T-helper 2 cell (primary cell): ENCODE measurements at regions not wholly inside any gene's neighbourhood (a gene's known extent, or its start where the extent isn't known, plus 50 kb on each side); places are given as distances from the start of the nearest gene placed in this dataset.

Experiments
- DNase-seq, 5 experiments: peaks; one replicate each; pipeline versions ENCODE4 v3.0.0 to v3.0.0-alpha.2; 2012 to 2022

GRCh38 chr2:234243871-234244565 is 193.5 kb downstream of the SPP2 start:
- DNase-seq, result peak in 1 of 5 experiments; percentile 64

- DNase-seq, result no peak
These were observed 191.9 kb downstream of the SPP2 start for GRCh38 chr2:234242459-234242836.

DNA sequence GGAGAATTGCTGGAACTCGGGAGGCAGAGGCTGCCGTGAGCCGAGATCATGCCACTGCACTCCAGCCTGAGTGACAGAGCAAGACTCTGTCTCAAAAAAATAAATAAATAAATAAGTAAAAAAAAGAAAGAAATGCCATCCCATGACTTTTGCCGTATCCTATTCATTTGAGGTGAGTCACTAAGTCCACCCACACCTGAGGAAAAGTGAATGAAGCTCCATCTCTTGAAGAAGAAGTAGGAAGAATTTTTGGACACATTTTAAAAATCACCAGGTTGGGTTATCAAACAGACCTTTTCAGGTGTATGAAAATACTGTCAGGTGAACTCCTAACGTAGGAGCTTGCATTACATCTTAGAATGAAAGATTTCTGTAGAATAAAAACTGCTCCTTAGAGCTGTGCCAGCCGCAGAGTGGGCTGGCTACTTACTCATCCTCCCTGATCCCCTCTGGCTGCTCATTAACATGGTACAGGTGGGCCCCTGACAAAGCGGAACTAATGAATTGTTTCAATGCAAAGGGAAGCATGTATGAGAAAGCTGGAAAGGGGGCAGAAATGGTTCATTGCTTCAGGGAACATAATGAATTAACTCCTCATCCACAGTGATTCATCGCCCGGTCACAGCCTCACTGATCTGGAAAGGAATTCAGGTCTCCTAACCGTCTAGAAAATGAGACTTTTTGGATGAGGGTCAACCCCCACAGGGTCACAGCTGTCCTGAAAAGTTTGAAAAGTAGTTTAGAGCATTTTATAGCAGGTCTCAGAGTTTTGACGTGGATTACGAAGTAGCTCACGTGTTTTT is 191.4 kb downstream of the SPP2 start:
- DNase-seq, result no peak

GRCh38 chr2:234240917-234241316 is 190.4 kb downstream of the SPP2 start:
- DNase-seq, result no peak

GRCh38 chr2:234235191-234235590 is 184.7 kb downstream of the SPP2 start:
- DNase-seq, result no peak

GRCh38 chr2:234231460-234231859 is 181.0 kb downstream of the SPP2 start:
- DNase-seq, result no peak

- DNase-seq, result no peak
These were observed 168.5 kb downstream of the SPP2 start for GRCh38 chr2:234219046-234219310.

DNA sequence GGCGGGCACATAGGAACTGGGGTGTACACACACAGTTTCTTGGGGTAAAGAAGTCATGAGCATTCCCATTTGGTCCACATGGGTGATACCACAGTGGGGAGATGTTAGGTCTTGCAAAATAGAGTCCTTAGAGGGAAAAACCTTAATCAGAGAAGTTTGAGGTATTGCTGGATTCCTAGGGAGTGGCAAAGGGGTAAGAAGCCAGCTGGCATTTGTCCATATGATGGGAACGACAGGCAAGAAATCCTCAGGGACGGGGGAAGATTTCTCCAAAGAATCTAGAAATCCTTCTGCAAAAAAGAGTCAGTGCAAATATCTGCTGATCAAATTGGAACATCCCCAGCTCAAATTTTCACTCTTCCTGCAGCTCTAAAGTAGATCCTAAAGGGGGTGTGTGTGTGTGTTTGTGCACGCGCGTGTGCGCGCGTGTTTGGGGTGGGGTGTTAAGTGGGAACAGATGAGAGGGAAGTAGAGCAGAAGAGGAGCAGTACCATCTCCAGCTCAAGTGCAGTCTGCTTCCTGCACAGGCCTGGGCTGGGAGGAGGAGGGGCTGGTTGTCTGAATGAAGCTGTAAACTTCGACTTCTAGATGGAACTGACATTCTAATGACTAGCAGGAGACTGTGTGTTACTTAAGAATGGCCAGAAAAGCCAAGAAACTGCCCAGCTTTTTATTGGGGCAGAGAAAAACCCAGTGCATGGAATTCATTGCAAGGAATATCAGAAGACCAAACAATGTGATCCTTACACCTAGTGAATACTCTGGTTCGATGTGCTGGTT is 168.0 kb downstream of the SPP2 start:
- peak in 1 of 5 experiments; percentile 5 for DNase-seq

- no peak for DNase-seq
These were observed 162.0 kb downstream of the SPP2 start for GRCh38 chr2:234212534-234212933.

DNA sequence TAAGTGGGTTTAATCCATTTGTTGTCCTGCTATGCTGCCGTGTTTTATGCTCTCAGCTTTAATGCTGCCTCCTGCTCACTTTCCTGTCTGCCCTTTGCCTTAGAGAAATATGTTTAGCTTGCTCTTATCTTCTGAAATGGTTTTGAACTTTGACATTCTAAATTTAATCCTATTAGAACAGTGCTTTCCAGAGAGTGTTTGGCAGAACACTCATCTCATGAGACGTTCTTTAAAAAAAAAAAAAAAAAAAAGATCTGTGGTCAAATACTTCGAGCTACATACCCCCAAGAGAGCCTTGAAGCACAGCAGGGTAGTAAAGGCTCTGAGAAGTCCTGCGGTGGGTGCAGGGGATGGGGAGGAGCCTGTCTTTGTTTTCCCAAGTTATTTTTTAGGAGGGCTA is 161.3 kb downstream of the SPP2 start:
- no peak for DNase-seq

- no peak for DNase-seq
These were observed 156.2 kb downstream of the SPP2 start for GRCh38 chr2:234206738-234207137.

DNA sequence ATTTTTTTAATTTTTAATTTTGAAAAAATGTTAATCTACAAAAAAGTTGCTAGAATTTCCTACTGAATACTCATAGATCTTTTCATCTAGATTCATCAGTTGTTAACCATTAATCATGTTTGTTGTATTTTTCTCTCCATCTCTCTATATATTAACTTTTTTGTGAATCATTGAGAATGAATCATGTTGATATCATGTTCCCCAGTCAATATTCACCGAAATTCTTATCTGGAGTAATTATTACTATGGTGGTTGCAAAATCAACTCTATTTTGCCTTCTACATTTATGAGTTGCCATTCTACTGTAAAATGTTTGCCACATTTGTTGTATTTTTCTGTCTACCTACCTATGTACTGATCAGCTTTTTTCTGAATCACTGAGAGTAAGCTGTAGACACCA is 154.0 kb downstream of the SPP2 start:
- no peak for DNase-seq

DNA sequence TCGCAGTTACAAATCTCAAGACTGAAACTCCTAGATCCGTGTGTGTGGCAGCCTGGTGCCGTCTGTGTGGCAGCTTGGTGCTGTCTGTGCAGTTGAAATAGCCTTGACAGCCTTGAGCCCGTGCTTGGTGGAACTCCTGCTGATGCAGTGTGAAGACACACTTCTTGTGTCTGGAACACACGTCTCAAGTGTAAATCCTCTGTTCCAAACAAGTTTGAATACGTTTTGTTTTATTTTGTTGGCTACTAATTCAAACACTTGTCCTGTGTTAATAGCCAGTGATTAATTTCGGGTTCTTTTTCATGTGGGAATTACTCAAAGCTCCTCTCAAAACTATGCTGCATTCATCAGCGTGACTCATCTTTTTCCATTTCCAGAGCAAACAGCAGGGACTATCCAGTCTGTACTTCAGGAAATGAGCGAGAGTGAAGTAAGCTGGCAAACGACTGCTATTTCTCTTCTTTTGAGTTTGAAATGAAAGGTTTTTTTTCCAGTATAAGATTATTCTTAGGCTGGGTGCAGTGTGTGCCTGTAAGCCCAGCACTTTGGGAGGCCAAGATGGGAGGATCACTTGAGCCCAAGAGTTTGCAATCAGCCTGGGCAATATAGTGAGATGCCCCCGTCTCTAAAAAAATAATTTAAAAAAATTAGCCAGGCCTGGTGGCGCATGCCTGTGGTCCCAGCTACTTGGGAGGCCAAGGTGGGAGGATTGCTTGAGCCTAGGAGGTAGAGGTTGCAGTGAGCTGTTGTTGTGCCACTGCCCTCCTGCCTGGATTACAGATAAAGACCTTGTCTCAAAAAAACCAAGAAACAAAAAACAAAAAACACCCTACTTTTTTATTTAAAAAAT is 152.9 kb downstream of the SPP2 start:
- no peak for DNase-seq

- no peak for DNase-seq
These were observed 152.1 kb downstream of the SPP2 start for GRCh38 chr2:234202601-234203000.

DNA sequence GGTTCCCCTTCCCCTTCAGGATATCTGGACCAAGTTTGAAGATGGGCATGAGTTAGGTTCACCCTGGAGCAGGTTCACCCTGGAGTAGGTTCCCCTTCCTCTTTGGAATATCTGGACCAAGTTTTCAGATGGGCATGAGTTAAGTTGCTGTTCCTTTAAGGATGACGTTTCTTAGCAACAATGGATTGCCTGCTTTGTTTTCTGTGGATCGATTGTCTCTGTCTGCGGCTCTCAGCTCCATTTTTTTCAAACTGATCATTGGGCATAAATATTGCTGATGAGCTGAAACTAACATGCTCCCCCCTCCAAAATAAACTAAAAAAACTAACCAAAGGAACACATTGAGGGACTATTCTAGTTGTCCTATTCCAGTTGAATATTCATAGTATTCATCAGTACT is 149.5 kb downstream of the SPP2 start:
- no peak for DNase-seq

DNA sequence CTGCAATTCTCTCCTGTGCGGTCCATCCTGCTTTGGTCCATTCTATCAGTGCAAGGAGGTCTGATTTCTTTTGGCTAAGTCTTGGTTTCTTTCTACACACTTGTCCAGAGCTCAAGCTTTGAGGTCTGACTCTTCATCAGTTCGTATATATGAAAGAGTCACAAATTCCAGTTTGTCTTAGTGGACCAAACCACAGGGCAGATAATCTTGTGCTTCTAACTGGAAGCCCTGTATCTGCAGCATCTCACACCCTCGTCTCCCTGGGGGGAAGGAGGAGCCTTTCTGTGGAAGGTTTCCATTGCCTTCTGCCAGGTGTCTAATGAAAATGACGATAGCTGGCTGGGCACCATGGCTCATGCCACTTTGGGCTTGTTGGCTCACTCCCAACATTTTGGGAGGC is 148.5 kb downstream of the SPP2 start:
- DNase-seq, result no peak

DNA sequence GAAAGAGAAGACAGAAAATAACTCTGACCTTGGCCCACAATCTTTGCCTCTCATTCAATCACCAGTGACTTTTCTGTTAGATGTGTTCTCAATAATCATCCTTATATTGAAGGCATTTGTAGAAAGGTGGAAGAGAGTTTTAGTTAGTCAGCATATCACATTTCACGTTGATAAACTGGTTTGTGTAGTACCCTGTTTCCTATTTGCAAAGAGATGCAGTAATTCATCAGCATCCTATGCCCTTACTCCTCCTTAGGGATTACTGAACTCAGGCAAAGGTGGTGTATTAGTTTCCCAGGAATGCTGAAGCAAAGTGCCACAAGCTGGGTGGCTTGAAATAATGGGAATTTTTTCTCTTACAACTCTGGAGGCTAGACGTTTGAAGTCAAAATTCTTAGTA is 145.0 kb downstream of the SPP2 start:
- DNase-seq, result no peak

GRCh38 chr2:234193977-234194563 is 143.6 kb downstream of the SPP2 start:
- DNase-seq, result no peak

- no peak for DNase-seq
These were observed 141.4 kb downstream of the SPP2 start for GRCh38 chr2:234191819-234192407.

DNA sequence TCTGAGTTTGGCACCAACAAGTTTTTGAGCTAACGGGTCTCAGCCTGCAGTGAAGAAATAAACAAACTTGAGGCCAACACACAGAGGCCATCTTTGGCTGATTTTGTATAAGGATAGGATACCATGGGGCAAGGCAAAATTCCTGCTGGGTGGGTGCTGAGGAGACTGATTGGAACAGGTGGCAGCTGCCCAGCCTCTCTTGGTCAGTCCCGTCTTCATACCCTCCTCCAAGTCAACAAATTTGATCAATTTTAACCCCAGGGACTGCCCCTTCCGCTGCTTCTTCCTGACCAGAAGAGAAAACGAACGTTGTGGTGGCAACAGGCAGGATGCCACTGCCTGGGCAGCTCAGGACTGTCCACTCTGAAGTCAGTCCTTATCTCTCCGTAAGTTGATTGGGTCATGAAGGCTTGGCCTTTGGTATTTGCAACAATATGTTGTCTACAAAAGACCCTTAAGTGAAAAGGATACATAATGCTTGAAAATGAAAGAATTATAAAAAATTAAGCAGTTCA is 139.3 kb downstream of the SPP2 start:
- DNase-seq, result no peak

- DNase-seq, result no peak
These were observed 138.7 kb downstream of the SPP2 start for GRCh38 chr2:234189230-234189629.

- DNase-seq, result no peak
These were observed 137.2 kb downstream of the SPP2 start for GRCh38 chr2:234187646-234188174.
